H9 (cell line): ENCODE measurements at regions not wholly inside any gene's neighbourhood (a gene's known extent, or its start where the extent isn't known, plus 50 kb on each side); places are given as distances from the start of the nearest gene placed in this dataset.
A peak's percentile ranks its signal among the peaks of the same experiment; 100 is the strongest.

Experiments used
- DNase-seq: peaks from one replicate; pipeline ENCODE4 v3.0.0-alpha.2; 2017
- H2AFZ ChIP-seq: one replicate; pipeline ENCODE4 v1.6.1; 2013; ENCODE audit warnings: mild to moderate bottlenecking, low read length, control low read depth, moderate library complexity
- H2AK5ac ChIP-seq: 2 replicates; pipeline ENCODE4 v1.6.1; 2013; ENCODE audit warnings: low read length, control low read depth, mixed read lengths; ENCODE audit not compliant: insufficient read length
- H2BK120ac ChIP-seq: one replicate; pipeline ENCODE4 v1.6.1; 2013; ENCODE audit warnings: low read depth, mild to moderate bottlenecking, low read length, control low read depth, inconsistent platforms; ENCODE audit not compliant: poor library complexity, severe bottlenecking
- H2BK12ac ChIP-seq: 2 replicates; pipeline ENCODE4 v1.6.1; 2013; ENCODE audit warnings: low read length, control low read depth, mixed read lengths, low read depth; ENCODE audit not compliant: insufficient read length
- H2BK15ac ChIP-seq: 2 replicates; pipeline ENCODE4 v1.6.1; 2013; ENCODE audit warnings: low read depth, low read length, control low read depth
- H2BK20ac ChIP-seq: one replicate; pipeline ENCODE4 v1.6.1; 2013; ENCODE audit warnings: low read depth, mild to moderate bottlenecking, low read length, control low read depth, inconsistent platforms; ENCODE audit not compliant: poor library complexity, severe bottlenecking
- H2BK5ac ChIP-seq: 2 replicates; pipeline ENCODE4 v1.6.1; 2013; ENCODE audit warnings: low read length, control low read depth, mixed read lengths; ENCODE audit not compliant: insufficient read length
- H3K14ac ChIP-seq: 2 replicates; pipeline ENCODE4 v1.6.1; 2013; ENCODE audit warnings: low read length, control low read depth; ENCODE audit not compliant: insufficient read depth
- H3K18ac ChIP-seq: 2 replicates; pipeline ENCODE4 v1.6.1; 2013; ENCODE audit warnings: low read depth, mild to moderate bottlenecking, mixed read lengths, low read length, control low read depth; ENCODE audit not compliant: insufficient read length
- H3K23ac ChIP-seq: 2 replicates; pipeline ENCODE4 v1.6.1; 2013; ENCODE audit warnings: low read length, control low read depth, mixed read lengths, low read depth; ENCODE audit not compliant: insufficient read length
- H3K23me2 ChIP-seq: 2 replicates; pipeline ENCODE4 v1.6.1; 2013; ENCODE audit warnings: low read depth, mild to moderate bottlenecking, mixed read lengths, low read length, control low read depth; ENCODE audit not compliant: insufficient read length, poor library complexity, severe bottlenecking
- H3K27ac ChIP-seq: 2 replicates; pipeline ENCODE4 v1.5.1; 2013; ENCODE audit warnings: low read length, control low read depth, mixed read lengths, low read depth; ENCODE audit not compliant: insufficient read length
- H3K27me3 ChIP-seq: 2 replicates; pipeline ENCODE4 v1.6.1; 2013; ENCODE audit warnings: low read length, control low read depth, inconsistent platforms; ENCODE audit not compliant: insufficient read depth
- H3K4ac ChIP-seq: 2 replicates; pipeline ENCODE4 v1.6.1; 2013; ENCODE audit warnings: low read depth, mild to moderate bottlenecking, control low read depth, inconsistent platforms, low read length, moderate library complexity
- H3K4me1 ChIP-seq: 2 replicates; pipeline ENCODE4 v1.6.1; 2013; ENCODE audit warnings: low read length, control low read depth, inconsistent platforms; ENCODE audit not compliant: insufficient read depth
- H3K4me2 ChIP-seq: 2 replicates; pipeline ENCODE4 v1.6.1; 2013; ENCODE audit warnings: low read length, control low read depth, mixed read lengths; ENCODE audit not compliant: insufficient read length, insufficient read depth
- H3K56ac ChIP-seq: 2 replicates; pipeline ENCODE4 v1.6.1; 2013; ENCODE audit warnings: low read depth, mild to moderate bottlenecking, mixed read lengths, low read length, control low read depth; ENCODE audit not compliant: insufficient read length
- H3K79me1 ChIP-seq: 2 replicates; pipeline ENCODE4 v1.6.1; 2013; ENCODE audit warnings: low read depth, mild to moderate bottlenecking, moderate library complexity, low read length, control low read depth, inconsistent platforms; ENCODE audit not compliant: insufficient read depth, poor library complexity, severe bottlenecking
- H3K79me2 ChIP-seq: 2 replicates; pipeline ENCODE4 v1.6.1; 2013; ENCODE audit warnings: low read length, control low read depth, inconsistent platforms; ENCODE audit not compliant: insufficient read depth
- H3K9ac ChIP-seq: 2 replicates; pipeline ENCODE4 v1.6.1; 2013; ENCODE audit warnings: low read length, control low read depth, mixed read lengths; ENCODE audit not compliant: insufficient read length; ENCODE audit errors: extremely low read depth
- H3K9me3 ChIP-seq: one replicate; pipeline ENCODE4 v1.6.1; 2013; ENCODE audit warnings: low read depth, low read length, inconsistent platforms; ENCODE audit not compliant: control insufficient read depth
- H3T11ph ChIP-seq: one replicate; pipeline ENCODE4 v1.6.1; 2013; ENCODE audit warnings: mild to moderate bottlenecking, low read length, control low read depth, inconsistent platforms
- H4K20me1 ChIP-seq: one replicate; pipeline ENCODE4 v1.6.1; 2013; ENCODE audit not compliant: control insufficient read depth, insufficient read length, insufficient read depth
- H4K5ac ChIP-seq: 2 replicates; pipeline ENCODE4 v1.6.1; 2013; ENCODE audit warnings: low read depth, mild to moderate bottlenecking, mixed read lengths, low read length, control low read depth; ENCODE audit not compliant: insufficient read length
- H4K8ac ChIP-seq: replicated peaks from 2 replicates; pipeline ENCODE4 v1.6.1; 2013; ENCODE audit warnings: low read length, control low read depth, mixed read lengths, low read depth; ENCODE audit not compliant: insufficient read length
- H4K91ac ChIP-seq: 2 replicates; pipeline ENCODE4 v1.6.1; 2013; ENCODE audit warnings: low read depth, mild to moderate bottlenecking, moderate library complexity, mixed read lengths, low read length, control low read depth; ENCODE audit not compliant: insufficient read length
- H3K27ac Mint-ChIP-seq, 3 experiments: 2 replicates in 2 of 3; 3 replicates in 1 of 3; pipeline ENCODE4 v1.8.0; 2020 to 2021; ENCODE audit warnings: mixed read lengths in 3 of 3, mild to moderate bottlenecking in 1 of 3, moderate library complexity in 1 of 3
- H3K27me3 Mint-ChIP-seq: 2 replicates; pipeline ENCODE4 v1.8.0; 2021; ENCODE audit warnings: low read depth, mild to moderate bottlenecking, moderate library complexity, mixed read lengths
- H3K36me3 Mint-ChIP-seq, 3 experiments: 2 replicates in 2 of 3; 3 replicates in 1 of 3; pipeline ENCODE4 v1.8.0; 2020 to 2021; ENCODE audit warnings: low read depth in 3 of 3, mixed read lengths in 3 of 3; ENCODE audit not compliant: insufficient read depth in 1 of 3
- H3K4me1 Mint-ChIP-seq, 2 experiments: 2 replicates each; pipeline ENCODE4 v1.8.0; 2020; ENCODE audit warnings: mixed read lengths in 2 of 2
- H3K4me3 Mint-ChIP-seq, 2 experiments: 2 replicates in 1 of 2; 3 replicates in 1 of 2; pipeline ENCODE4 v1.8.0; 2020 to 2021; ENCODE audit warnings: mild to moderate bottlenecking in 2 of 2, mixed read lengths in 2 of 2, moderate library complexity in 1 of 2
- H3K9me3 Mint-ChIP-seq, 2 experiments: 2 replicates in 1 of 2; 3 replicates in 1 of 2; pipeline ENCODE4 v1.8.0; 2020; ENCODE audit warnings: mild to moderate bottlenecking in 2 of 2, mixed read lengths in 2 of 2, moderate library complexity in 1 of 2
- CTCF ChIP-seq: fragments of 200-600 bp; sonication (generic); conservative IDR thresholded peaks from 3 replicates; pipeline ENCODE4 v1.8.0; 2021; ENCODE audit warnings: antibody characterized with exemption, mild to moderate bottlenecking
- WGBS: extraction: QIAGEN DNeasy Blood & Tissue Kit; methylation state at CpG from one replicate; pipeline ENCODE4 v1.1.7; 2013; ENCODE audit warnings: missing lambda C conversion rate, low lambda C conversion rate, mixed read lengths; ENCODE audit not compliant: insufficient read length; ENCODE audit errors: extremely low coverage; 5-methylcytosine and 5-hydroxymethylcytosine counted together

- peaks cover 82 to 86% of the 10 kb centered on the region in 2 experiments for H3K9me3 Mint-ChIP-seq
- Histone ChIP-seq H2AFZ (no peak overlapping the region), H3K9me3 (peaks cover 52% of the 10 kb centered on the region), H3K23ac (no peak overlapping the region), H4K5ac (no peak overlapping the region), H2AK5ac (no peak overlapping the region), H2BK120ac (no peak overlapping the region), H3K79me1 (no peaks in the 10 kb centered on the region), H3K27ac (no peak overlapping the region), H4K20me1 (no peaks in the 10 kb centered on the region), H2BK20ac (no peak overlapping the region), H3K4me1 (no peaks in the 10 kb centered on the region), H3T11ph (no peak overlapping the region), H3K4me2 (no peak overlapping the region), H3K18ac (no peak overlapping the region), H3K9ac (no peak overlapping the region), H3K4ac (no peak overlapping the region), H3K56ac (no peak overlapping the region), H3K79me2 (no peaks in the 10 kb centered on the region), H3K27me3 (no peaks in the 10 kb centered on the region), H4K91ac (no peak overlapping the region), H4K8ac (no peak overlapping the region), H3K23me2 (no peaks in the 10 kb centered on the region), H3K14ac (no peak overlapping the region), H2BK5ac (no peak overlapping the region), H2BK15ac (no peak overlapping the region), H2BK12ac (no peak overlapping the region)
- no peaks in the 10 kb centered on the region for H3K4me1 Mint-ChIP-seq
- H3K27me3 Mint-ChIP-seq, result no peaks in the 10 kb centered on the region; the same call in none of the 2 replicates
- peak overlapping the region in 2 of 3 experiments; percentile 62 to 69; a peak in 2 of 7 replicates for H3K27ac Mint-ChIP-seq
- H3K36me3 Mint-ChIP-seq, result peaks cover 83 to 99% (median 94%) of the 10 kb centered on the region in 3 experiments
- no CpG with 5 or more reads among the region's 12 CpGs for WGBS
- no peak for TF ChIP-seq CTCF
- peak; percentile 8 for DNase-seq
- no peak overlapping the region for H3K4me3 Mint-ChIP-seq
Observed at GRCh38 chr15:25091421-25092158, 136.8 kb downstream of the SNRPN start.
